Fibroblast of the aortic adventitia (primary cell): ENCODE measurements at regions not wholly inside any gene's neighbourhood (a gene's known extent, or its start where the extent isn't known, plus 50 kb on each side); places are given as distances from the start of the nearest gene placed in this dataset.

Experiments
- DNase-seq: peaks from one replicate; pipeline ENCODE4 v3.0.0-alpha.2; 2010; ENCODE audit warnings: low read depth
- H3K4me3 ChIP-seq: 2 replicates; pipeline ENCODE4 v1.5.1; 2011; ENCODE audit warnings: low read depth, mild to moderate bottlenecking, control low read depth, low read length, moderate library complexity
- TF ChIP-seq, protein P1 (sequence below): IDR thresholded peaks from 2 replicates; pipeline ENCODE4 v1.5.1; 2011; ENCODE audit warnings: mild to moderate bottlenecking, low read length, control low read depth, inconsistent platforms; ENCODE audit not compliant: insufficient read depth

GRCh38 chr15:62896380-62896866 is 146.1 kb upstream of the TPM1 start:
- H3K4me3 ChIP-seq = no peak overlapping the region
- DNase-seq = no peak

DNA sequence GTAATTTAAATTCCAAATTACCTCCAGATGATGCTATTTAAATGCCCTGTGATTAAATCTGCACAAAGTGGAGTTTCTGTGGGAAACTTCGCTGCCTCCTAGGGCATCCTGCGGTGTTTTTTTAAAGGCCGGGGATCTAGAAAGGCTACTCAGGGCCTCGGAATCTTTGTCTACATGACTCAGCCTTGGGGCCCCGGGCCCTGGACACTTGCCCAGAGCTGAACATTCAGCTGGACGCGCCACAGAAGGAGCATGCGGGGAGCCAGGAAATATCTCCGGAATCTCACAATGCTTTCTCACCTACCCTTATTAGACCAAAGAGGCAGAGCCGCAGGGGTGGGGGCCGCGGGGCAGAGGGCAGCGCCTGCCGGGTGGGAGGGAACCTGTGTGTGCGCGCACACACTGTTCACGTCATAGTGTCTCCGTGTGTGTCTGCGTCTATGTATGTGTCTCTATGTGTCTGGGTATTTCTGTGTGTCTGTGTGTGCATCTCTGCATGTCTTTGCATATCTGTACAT is 145.5 kb upstream of the TPM1 start:
- peak; percentile 99 for DNase-seq
- TF ChIP-seq, protein P1, sequence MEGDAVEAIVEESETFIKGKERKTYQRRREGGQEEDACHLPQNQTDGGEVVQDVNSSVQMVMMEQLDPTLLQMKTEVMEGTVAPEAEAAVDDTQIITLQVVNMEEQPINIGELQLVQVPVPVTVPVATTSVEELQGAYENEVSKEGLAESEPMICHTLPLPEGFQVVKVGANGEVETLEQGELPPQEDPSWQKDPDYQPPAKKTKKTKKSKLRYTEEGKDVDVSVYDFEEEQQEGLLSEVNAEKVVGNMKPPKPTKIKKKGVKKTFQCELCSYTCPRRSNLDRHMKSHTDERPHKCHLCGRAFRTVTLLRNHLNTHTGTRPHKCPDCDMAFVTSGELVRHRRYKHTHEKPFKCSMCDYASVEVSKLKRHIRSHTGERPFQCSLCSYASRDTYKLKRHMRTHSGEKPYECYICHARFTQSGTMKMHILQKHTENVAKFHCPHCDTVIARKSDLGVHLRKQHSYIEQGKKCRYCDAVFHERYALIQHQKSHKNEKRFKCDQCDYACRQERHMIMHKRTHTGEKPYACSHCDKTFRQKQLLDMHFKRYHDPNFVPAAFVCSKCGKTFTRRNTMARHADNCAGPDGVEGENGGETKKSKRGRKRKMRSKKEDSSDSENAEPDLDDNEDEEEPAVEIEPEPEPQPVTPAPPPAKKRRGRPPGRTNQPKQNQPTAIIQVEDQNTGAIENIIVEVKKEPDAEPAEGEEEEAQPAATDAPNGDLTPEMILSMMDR = no peak
- H3K4me3 ChIP-seq = no peak overlapping the region

More at GRCh38 chr15:62896380-62896866, 146.1 kb upstream of the TPM1 start:
- TF ChIP-seq, protein P1 = no peak

DNA sequence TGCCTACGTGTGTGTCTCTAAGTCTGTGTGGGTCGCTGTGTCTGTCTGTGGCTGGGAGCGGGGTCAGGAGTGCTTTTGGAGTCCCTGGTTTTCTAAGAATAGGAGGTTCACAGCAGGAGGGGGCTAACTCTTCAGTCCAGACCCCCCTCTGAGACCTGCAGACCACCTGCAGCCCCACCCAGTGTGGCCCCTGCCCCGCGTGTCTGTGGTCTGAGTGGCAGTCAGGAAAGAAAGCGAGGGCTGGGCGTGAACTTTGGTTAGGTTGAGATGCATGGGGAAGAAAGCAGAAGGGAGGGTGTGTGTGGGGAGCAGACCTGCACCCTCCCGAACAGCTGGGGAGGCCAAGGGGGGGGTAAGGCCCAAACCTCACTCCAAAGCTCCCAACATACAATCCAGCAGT is 144.9 kb upstream of the TPM1 start:
- TF ChIP-seq, protein P1 = no peak

GRCh38 chr15:62899090-62899493 is 143.5 kb upstream of the TPM1 start:
- no peak overlapping the region for H3K4me3 ChIP-seq
- DNase-seq = no peak
- TF ChIP-seq, protein P1 = no peak

More for the DNA sequence above, 144.9 kb upstream of the TPM1 start:
- H3K4me3 ChIP-seq = no peak overlapping the region
- no peak for DNase-seq

GRCh38 chr15:62900071-62900802 is 142.3 kb upstream of the TPM1 start:
- DNase-seq = no peak
- TF ChIP-seq, protein P1 = no peak
- H3K4me3 ChIP-seq = no peak overlapping the region

DNA sequence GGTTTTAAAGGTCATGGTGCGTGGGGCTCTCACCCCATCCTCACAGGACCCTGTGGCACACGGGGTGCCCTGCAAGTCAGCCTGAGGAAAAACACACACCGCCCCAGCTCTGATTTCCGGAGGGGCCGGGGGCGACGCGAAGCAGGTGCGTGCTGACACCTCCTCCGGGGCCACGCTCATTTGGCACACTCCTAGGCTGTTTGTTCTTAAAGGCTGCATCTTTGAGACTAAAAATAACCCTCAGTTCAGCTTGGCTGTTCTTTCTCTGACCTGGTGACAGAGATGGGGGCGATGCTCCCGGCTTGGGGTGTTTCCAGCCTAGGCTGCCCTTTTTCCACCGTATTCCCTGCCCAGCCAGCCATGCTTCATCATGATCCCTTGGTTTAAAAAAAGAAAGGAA is 141.5 kb upstream of the TPM1 start:
- no peak for DNase-seq
- no peak overlapping the region for H3K4me3 ChIP-seq
- TF ChIP-seq, protein P1 = no peak
